ENCODE measurements at regions not wholly inside any gene's neighbourhood (a gene's known extent, or its start where the extent isn't known, plus 50 kb on each side); places are given as distances from the start of the nearest gene placed in this dataset.
"Not testable (repeated sequence)": the region's sequence is repeated elsewhere in the genome, so short reads cannot be mapped to it uniquely, and the experiment has no call there.

DNA sequence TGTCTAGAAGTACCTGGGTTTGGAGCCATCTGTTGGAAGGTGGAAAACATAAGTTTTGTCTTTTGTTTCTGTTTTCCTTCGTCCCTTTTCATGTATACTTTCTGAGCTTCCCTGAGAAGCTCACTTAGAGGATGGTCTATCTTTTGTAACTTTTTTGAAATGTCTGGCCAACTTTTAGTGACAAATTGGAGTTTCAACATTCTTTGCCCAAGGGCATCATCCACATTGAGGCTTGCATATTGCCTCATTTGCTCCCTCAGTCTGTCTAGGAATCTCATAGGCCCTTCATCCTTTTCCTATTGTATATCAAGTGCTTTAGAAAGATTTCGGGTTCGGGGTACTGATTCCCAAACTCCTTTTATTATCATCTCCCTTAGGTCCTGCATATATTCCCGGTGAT, 152.7 kb upstream of the GALNT15 start:
- RAD21 ChIA-PET (ENCODE audit: unreplicated experiment); ATAC-seq; H3K9me3 ChIP-seq (replicated peaks; ENCODE audit: control insufficient read depth, insufficient read depth, low read length); in situ Hi-C loops (cut with MboI); H4K20me1 ChIP-seq (ENCODE audit: control insufficient read depth, insufficient read depth); CTCF ChIA-PET; BruUV-seq (replicated peaks); H3K4me1 ChIP-seq (ENCODE audit: control insufficient read depth, insufficient read depth, low read length); FAIRE-seq; H3K36me3 ChIP-seq (ENCODE audit: control insufficient read depth in 2 of 2, insufficient read depth in 2 of 2, low read length in 1 of 2); H3K4me3 ChIP-seq; H2AFZ ChIP-seq (ENCODE audit: control insufficient read depth, low read depth, low read length); SMC1A ChIA-PET (ENCODE audit: uncharacterized antibody, unreplicated experiment); H3K27me3 ChIP-seq (replicated peaks in 1 of 2; ENCODE audit: control insufficient read depth in 2 of 2, insufficient read depth in 2 of 2, low read length in 1 of 2); DNase-seq (ENCODE audit: low read depth, low spot score); H3K4me2 ChIP-seq (ENCODE audit: control insufficient read depth, insufficient read depth); POLR2A ChIA-PET; intact Hi-C loops (cut with micrococcal nuclease; ENCODE audit: unreplicated experiment); H3K9ac ChIP-seq (ENCODE audit: control insufficient read depth, insufficient read depth, low read length); H3K27ac ChIP-seq (ENCODE audit: control insufficient read depth, insufficient read depth); H3K79me2 ChIP-seq (ENCODE audit: control insufficient read depth, insufficient read depth, low read length): not testable (repeated sequence)
- 0% methylated on average over 4 of the region's 4 CpGs for WGBS (ENCODE audit: insufficient coverage, insufficient replicate concordance, low lambda C conversion rate, missing lambda C conversion rate)

DNA sequence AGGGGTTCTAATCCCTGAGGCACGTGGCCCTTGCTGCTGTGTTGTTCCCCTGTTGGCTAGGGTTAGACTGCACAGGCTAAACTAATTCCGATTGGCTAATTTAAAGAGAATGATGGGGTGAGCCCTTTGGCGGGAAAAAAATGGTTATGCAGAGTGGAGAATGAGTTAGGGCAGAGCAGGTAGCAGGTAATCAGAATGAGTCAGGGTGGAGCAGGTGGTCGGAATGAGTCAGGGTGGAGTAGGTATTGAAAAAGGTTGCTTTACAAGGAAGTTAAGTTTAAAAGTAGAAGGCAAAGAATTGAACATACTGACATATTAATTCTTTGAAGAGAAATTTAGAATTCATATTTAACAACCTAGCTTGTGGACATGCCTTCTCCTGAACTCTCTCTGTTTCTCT, 150.6 kb upstream of the GALNT15 start:
- H4K20me1 ChIP-seq (ENCODE audit: control insufficient read depth, insufficient read depth); H3K79me2 ChIP-seq (ENCODE audit: control insufficient read depth, insufficient read depth, low read length); BruUV-seq (replicated peaks); H3K4me1 ChIP-seq (ENCODE audit: control insufficient read depth, insufficient read depth, low read length); H3K9me3 ChIP-seq (replicated peaks; ENCODE audit: control insufficient read depth, insufficient read depth, low read length); intact Hi-C loops (cut with micrococcal nuclease; ENCODE audit: unreplicated experiment); H3K27me3 ChIP-seq (replicated peaks in 1 of 2; ENCODE audit: control insufficient read depth in 2 of 2, insufficient read depth in 2 of 2, low read length in 1 of 2); H3K4me3 ChIP-seq; H3K9ac ChIP-seq (ENCODE audit: control insufficient read depth, insufficient read depth, low read length); H3K4me2 ChIP-seq (ENCODE audit: control insufficient read depth, insufficient read depth); SMC1A ChIA-PET (ENCODE audit: uncharacterized antibody, unreplicated experiment); H3K36me3 ChIP-seq (ENCODE audit: control insufficient read depth in 2 of 2, insufficient read depth in 2 of 2, low read length in 1 of 2); RAD21 ChIA-PET (ENCODE audit: unreplicated experiment); H2AFZ ChIP-seq (ENCODE audit: control insufficient read depth, low read depth, low read length); POLR2A ChIA-PET; DNase-seq (ENCODE audit: low read depth, low spot score); in situ Hi-C loops (cut with MboI); H3K27ac ChIP-seq (ENCODE audit: control insufficient read depth, insufficient read depth); FAIRE-seq; ATAC-seq: not testable (repeated sequence)
- WGBS (ENCODE audit: insufficient coverage, insufficient replicate concordance, low lambda C conversion rate, missing lambda C conversion rate): 27% methylated on average over 4 of the region's 4 CpGs
- CTCF ChIA-PET: interaction anchor here (0.6 kb wide), 1 partner anchor 195 kb away, joined by 5 read pairs; no protein-coding TSS in a partner anchor

DNA sequence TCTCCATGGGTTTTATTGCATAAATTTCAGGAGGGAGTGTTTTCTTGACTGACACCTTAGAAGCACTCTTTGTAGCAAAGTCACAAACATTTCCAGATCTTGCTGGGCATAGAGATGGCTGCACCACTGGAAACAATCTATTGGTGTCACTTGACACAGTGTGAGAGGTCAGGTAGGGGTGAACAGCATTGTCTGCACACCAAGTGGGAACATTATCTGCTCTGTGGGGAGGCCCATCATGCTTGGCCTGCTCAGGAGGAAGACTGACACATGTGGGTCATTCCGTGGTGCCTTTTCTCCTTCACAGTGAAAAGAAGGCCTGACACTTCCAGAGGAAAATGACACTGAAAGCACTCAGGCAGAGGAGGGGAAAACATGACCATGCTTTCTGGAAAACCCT, 149.9 kb upstream of the GALNT15 start:
- ATAC-seq: no peak
- intact Hi-C loops (cut with micrococcal nuclease; ENCODE audit: unreplicated experiment) (no loop called here), in situ Hi-C loops (cut with MboI) (no loop called here)
- Histone ChIP-seq H3K4me2 (ENCODE audit: control insufficient read depth, insufficient read depth) (no peak overlapping the region), H3K4me1 (ENCODE audit: control insufficient read depth, insufficient read depth, low read length) (no peaks in the 10 kb centered on the region), H3K27me3 (replicated peaks in 1 of 2; ENCODE audit: control insufficient read depth in 2 of 2, insufficient read depth in 2 of 2, low read length in 1 of 2) (no peaks in the 10 kb centered on the region; a peak in 2 of 4 replicates), H3K9me3 (replicated peaks; ENCODE audit: control insufficient read depth, insufficient read depth, low read length) (no peaks in the 10 kb centered on the region), H3K9ac (ENCODE audit: control insufficient read depth, insufficient read depth, low read length) (no peak overlapping the region), H3K27ac (ENCODE audit: control insufficient read depth, insufficient read depth) (no peak overlapping the region), H3K79me2 (ENCODE audit: control insufficient read depth, insufficient read depth, low read length) (no peaks in the 10 kb centered on the region), H2AFZ (ENCODE audit: control insufficient read depth, low read depth, low read length) (no peak overlapping the region), H3K36me3 (ENCODE audit: control insufficient read depth in 2 of 2, insufficient read depth in 2 of 2, low read length in 1 of 2) (no peaks in the 10 kb centered on the region), H3K4me3 (no peak overlapping the region), H4K20me1 (ENCODE audit: control insufficient read depth, insufficient read depth) (no peaks in the 10 kb centered on the region)
- no TSS peak for BruUV-seq (replicated peaks)
- POLR2A ChIA-PET: no interaction called here
- RAD21 ChIA-PET (ENCODE audit: unreplicated experiment): no interaction called here
- SMC1A ChIA-PET (ENCODE audit: uncharacterized antibody, unreplicated experiment): no interaction called here
- no peak for FAIRE-seq
- CTCF ChIA-PET: no interaction called here
- no peak for DNase-seq (ENCODE audit: low read depth, low spot score)
- 0% methylated on average over 1 of the region's 1 CpG for WGBS (ENCODE audit: insufficient coverage, insufficient replicate concordance, low lambda C conversion rate, missing lambda C conversion rate)
- TF ChIP-seq, protein P1, sequence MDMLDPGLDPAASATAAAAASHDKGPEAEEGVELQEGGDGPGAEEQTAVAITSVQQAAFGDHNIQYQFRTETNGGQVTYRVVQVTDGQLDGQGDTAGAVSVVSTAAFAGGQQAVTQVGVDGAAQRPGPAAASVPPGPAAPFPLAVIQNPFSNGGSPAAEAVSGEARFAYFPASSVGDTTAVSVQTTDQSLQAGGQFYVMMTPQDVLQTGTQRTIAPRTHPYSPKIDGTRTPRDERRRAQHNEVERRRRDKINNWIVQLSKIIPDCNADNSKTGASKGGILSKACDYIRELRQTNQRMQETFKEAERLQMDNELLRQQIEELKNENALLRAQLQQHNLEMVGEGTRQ (IDR thresholded peaks at IDR 0.05; ENCODE audit: borderline replicate concordance, low read depth, low read length): no peak
- no peak for TF ChIP-seq BCL11A (IDR thresholded peaks at IDR 0.05; ENCODE audit: low read depth, low read length)
- no peak for TF ChIP-seq POU2F2 (IDR thresholded peaks at IDR 0.05; ENCODE audit: borderline replicate concordance, low read depth, low read length)
- no peak for TF ChIP-seq NFIC (IDR thresholded peaks at IDR 0.05; ENCODE audit: low read depth, low read length)
- TF ChIP-seq, protein P2, sequence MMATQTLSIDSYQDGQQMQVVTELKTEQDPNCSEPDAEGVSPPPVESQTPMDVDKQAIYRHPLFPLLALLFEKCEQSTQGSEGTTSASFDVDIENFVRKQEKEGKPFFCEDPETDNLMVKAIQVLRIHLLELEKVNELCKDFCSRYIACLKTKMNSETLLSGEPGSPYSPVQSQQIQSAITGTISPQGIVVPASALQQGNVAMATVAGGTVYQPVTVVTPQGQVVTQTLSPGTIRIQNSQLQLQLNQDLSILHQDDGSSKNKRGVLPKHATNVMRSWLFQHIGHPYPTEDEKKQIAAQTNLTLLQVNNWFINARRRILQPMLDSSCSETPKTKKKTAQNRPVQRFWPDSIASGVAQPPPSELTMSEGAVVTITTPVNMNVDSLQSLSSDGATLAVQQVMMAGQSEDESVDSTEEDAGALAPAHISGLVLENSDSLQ (IDR thresholded peaks at IDR 0.05): no peak
- no peak for TF ChIP-seq CHD1 (IDR thresholded peaks at IDR 0.05; ENCODE audit: low read depth, low read length)

All from GM12878 (cell line).